ENCODE measurements at regions not wholly inside any gene's neighbourhood (a gene's known extent, or its start where the extent isn't known, plus 50 kb on each side); places are given as distances from the start of the nearest gene placed in this dataset.

GRCh38 chr7:91345449-91345848 is 81.2 kb downstream of the FZD1 start:
- TF ChIP-seq CTCF (IDR thresholded peaks at IDR 0.05; ENCODE audit: insufficient read depth, missing control alignments): no peak
- FAIRE-seq: no peak

GRCh38 chr7:91346426-91346825 is 82.2 kb downstream of the FZD1 start:
- DNase-seq (ENCODE audit: insufficient read length, low spot score): no peak
- TF ChIP-seq CTCF (IDR thresholded peaks at IDR 0.05; ENCODE audit: insufficient read depth, missing control alignments): no peak
- no peak for FAIRE-seq

More at GRCh38 chr7:91345449-91345848, 81.2 kb downstream of the FZD1 start:
- DNase-seq (ENCODE audit: insufficient read length, low spot score): no peak

GRCh38 chr7:91347290-91347689 is 83.1 kb downstream of the FZD1 start:
- TF ChIP-seq CTCF (IDR thresholded peaks at IDR 0.05; ENCODE audit: insufficient read depth, missing control alignments): no peak
- DNase-seq (ENCODE audit: insufficient read length, low spot score) (no peak), FAIRE-seq (no peak)

- no peak for TF ChIP-seq CTCF (IDR thresholded peaks at IDR 0.05; ENCODE audit: insufficient read depth, missing control alignments)
- DNase-seq (ENCODE audit: insufficient read length, low spot score) (no peak), FAIRE-seq (no peak)
Measured at GRCh38 chr7:91348711-91349110, 84.5 kb downstream of the FZD1 start.

- DNase-seq (ENCODE audit: insufficient read length, low spot score) (no peak), FAIRE-seq (no peak)
- TF ChIP-seq CTCF (IDR thresholded peaks at IDR 0.05; ENCODE audit: insufficient read depth, missing control alignments): no peak
Measured at GRCh38 chr7:91351374-91351773, 87.1 kb downstream of the FZD1 start.

- no peak for TF ChIP-seq CTCF (IDR thresholded peaks at IDR 0.05; ENCODE audit: insufficient read depth, missing control alignments)
- FAIRE-seq (peak; percentile 90), DNase-seq (ENCODE audit: insufficient read length, low spot score) (peak; percentile 16)
Measured at GRCh38 chr7:91352091-91352490, 87.9 kb downstream of the FZD1 start.

- FAIRE-seq (no peak), DNase-seq (ENCODE audit: insufficient read length, low spot score) (no peak)
- TF ChIP-seq CTCF (IDR thresholded peaks at IDR 0.05; ENCODE audit: insufficient read depth, missing control alignments): no peak
Measured at GRCh38 chr7:91353848-91354247, 89.6 kb downstream of the FZD1 start.
